ENCODE measurements at regions not wholly inside any gene's neighbourhood (a gene's known extent, or its start where the extent isn't known, plus 50 kb on each side); places are given as distances from the start of the nearest gene placed in this dataset.

GRCh38 chr13:57443494-57443893, 188.1 kb upstream of the PCDH17 start:
- H3K4me3 ChIP-seq (replicated peaks in 1 of 2; ENCODE audit: low read depth in 1 of 2, low read length in 2 of 2), result no peak overlapping the region
- CTCF ChIA-PET, result no interaction called here

More at GRCh38 chr13:57443494-57443893, 188.1 kb upstream of the PCDH17 start:
- Histone ChIP-seq H3K79me2 (ENCODE audit: insufficient read depth, low read length) (no peaks in the 10 kb centered on the region), H3K27me3 (ENCODE audit: insufficient read depth, low read length) (no peaks in the 10 kb centered on the region), H3K4me1 (ENCODE audit: control insufficient read depth in 1 of 2, insufficient read depth in 2 of 2, low read length in 2 of 2) (no peaks in the 10 kb centered on the region), H2AFZ (ENCODE audit: low read depth, low read length, poor library complexity, severe bottlenecking) (no peak overlapping the region), H4K20me1 (ENCODE audit: insufficient read depth) (no peaks in the 10 kb centered on the region), H3K4me2 (ENCODE audit: low read length) (no peak overlapping the region), H3K27ac (ENCODE audit: low read depth, low read length) (no peak overlapping the region), H3K9me2 (ENCODE audit: insufficient read depth) (no peaks in the 10 kb centered on the region), H3K9ac (ENCODE audit: low read length) (no peak overlapping the region), H3K36me3 (ENCODE audit: control insufficient read depth in 1 of 2, insufficient read depth in 2 of 2, low read length in 2 of 2) (no peaks in the 10 kb centered on the region), H3K9me3 (ENCODE audit: control insufficient read depth in 1 of 2, insufficient read depth in 1 of 2, low read depth in 1 of 2, low read length in 2 of 2) (peaks cover 3% of the 10 kb centered on the region in 2 experiments; a peak in 2 of 4 replicates)
- ChIA-PET POLR2A (no interaction called here), RAD21 (ENCODE audit: low non-redundant PET in 1 of 2, low total read pairs in 2 of 2, uncharacterized antibody in 2 of 2, unreplicated experiment in 2 of 2) (no interaction called here)
- no peak for ATAC-seq
- no TSS peak for BruUV-seq (replicated peaks)
- TF ChIP-seq ZNF274 (IDR thresholded peaks at IDR 0.05; ENCODE audit: low read depth, low read length), result no peak
- no peak for TF ChIP-seq ZBTB33 (IDR thresholded peaks at IDR 0.05; ENCODE audit: extremely low read depth, insufficient replicate concordance, low read length)
- no peak for TF ChIP-seq SRF (IDR thresholded peaks at IDR 0.05; ENCODE audit: low read depth)
- no peak for TF ChIP-seq CBX3 (IDR thresholded peaks at IDR 0.05; ENCODE audit: low read depth)
- no peak for TF ChIP-seq REST (IDR thresholded peaks at IDR 0.05; ENCODE audit: low read depth)
- TF ChIP-seq RAD21 (IDR thresholded peaks at IDR 0.05; ENCODE audit: low read depth), result no peak
- TF ChIP-seq TCF7L2 (IDR thresholded peaks at IDR 0.05; ENCODE audit: borderline replicate concordance, extremely low read depth, insufficient read depth, insufficient read length), result no peak
- TF ChIP-seq POLR2AphosphoS5 (IDR thresholded peaks at IDR 0.05; ENCODE audit: low read depth, low read length), result no peak
- TF ChIP-seq JUND (IDR thresholded peaks at IDR 0.05), result no peak
- intact Hi-C loops (cut with micrococcal nuclease), result no loop called here
- no peak for DNase-seq (ENCODE audit: low read depth, low spot score)
